ENCODE measurements at regions not wholly inside any gene's neighbourhood (a gene's known extent, or its start where the extent isn't known, plus 50 kb on each side); places are given as distances from the start of the nearest gene placed in this dataset.
A peak's percentile ranks its signal among the peaks of the same experiment; 100 is the strongest.
"Not testable (repeated sequence)": the region's sequence is repeated elsewhere in the genome, so short reads cannot be mapped to it uniquely, and the experiment has no call there.

- Histone ChIP-seq H3K4me3 (ENCODE audit: low read depth in 1 of 3, low read length in 3 of 3) (no peak overlapping the region), H3K36me3 (ENCODE audit: control insufficient read depth in 3 of 3, insufficient read depth in 2 of 3, low read depth in 1 of 3, low read length in 3 of 3) (no peaks in the 10 kb centered on the region), H3K27me3 (ENCODE audit: control insufficient read depth in 3 of 3, insufficient read depth in 3 of 3, low read length in 3 of 3) (no peaks in the 10 kb centered on the region), H3K9me3 (ENCODE audit: control insufficient read depth in 2 of 2, insufficient read depth in 1 of 2, low read depth in 1 of 2, low read length in 1 of 2) (no peaks in the 10 kb centered on the region), H3K4me1 (ENCODE audit: control insufficient read depth in 3 of 3, insufficient read depth in 2 of 3, low read depth in 1 of 3, low read length in 2 of 3) (no peaks in the 10 kb centered on the region), H3K27ac (ENCODE audit: low read depth in 1 of 3, low read length in 2 of 3) (no peak overlapping the region)
- peak; percentile 5 for FAIRE-seq
- DNase-seq = no peak
Observed at GRCh38 chr6:84569882-84570281, 194.5 kb downstream of the TBX18 start.

GRCh38 chr6:84568971-84569370 lies 195.4 kb downstream of the TBX18 start:
- Histone ChIP-seq H3K4me3 (ENCODE audit: low read depth in 1 of 3, low read length in 3 of 3) (no peak overlapping the region), H3K4me1 (ENCODE audit: control insufficient read depth in 3 of 3, insufficient read depth in 2 of 3, low read depth in 1 of 3, low read length in 2 of 3) (no peaks in the 10 kb centered on the region), H3K27ac (ENCODE audit: low read depth in 1 of 3, low read length in 2 of 3) (no peak overlapping the region), H3K27me3 (ENCODE audit: control insufficient read depth in 3 of 3, insufficient read depth in 3 of 3, low read length in 3 of 3) (no peaks in the 10 kb centered on the region), H3K9me3 (ENCODE audit: control insufficient read depth in 2 of 2, insufficient read depth in 1 of 2, low read depth in 1 of 2, low read length in 1 of 2) (no peaks in the 10 kb centered on the region), H3K36me3 (ENCODE audit: control insufficient read depth in 3 of 3, insufficient read depth in 2 of 3, low read depth in 1 of 3, low read length in 3 of 3) (no peaks in the 10 kb centered on the region)
- DNase-seq (no peak), FAIRE-seq (no peak)

GRCh38 chr6:84565718-84566117 lies 198.7 kb downstream of the TBX18 start:
- DNase-seq; H3K36me3 ChIP-seq (ENCODE audit: control insufficient read depth in 3 of 3, insufficient read depth in 2 of 3, low read depth in 1 of 3, low read length in 3 of 3); H3K4me3 ChIP-seq (ENCODE audit: low read depth in 1 of 3, low read length in 3 of 3); H3K27me3 ChIP-seq (ENCODE audit: control insufficient read depth in 3 of 3, insufficient read depth in 3 of 3, low read length in 3 of 3); H3K4me1 ChIP-seq (ENCODE audit: control insufficient read depth in 3 of 3, insufficient read depth in 2 of 3, low read depth in 1 of 3, low read length in 2 of 3); H3K27ac ChIP-seq (ENCODE audit: low read depth in 1 of 3, low read length in 2 of 3); FAIRE-seq; H3K9me3 ChIP-seq (ENCODE audit: control insufficient read depth in 2 of 2, insufficient read depth in 1 of 2, low read depth in 1 of 2, low read length in 1 of 2): not testable (repeated sequence)
- WGBS, 3 donors = 88 to 94% (median 92%) methylated on average over 6 of the region's 6 CpGs

- 70 to 77% (median 75%) methylated on average over 9 of the region's 9 CpGs for WGBS, 3 donors
- Histone ChIP-seq H3K27me3 (ENCODE audit: control insufficient read depth in 3 of 3, insufficient read depth in 3 of 3, low read length in 3 of 3) (no peaks in the 10 kb centered on the region), H3K9me3 (ENCODE audit: control insufficient read depth in 2 of 2, insufficient read depth in 1 of 2, low read depth in 1 of 2, low read length in 1 of 2) (no peaks in the 10 kb centered on the region), H3K36me3 (ENCODE audit: control insufficient read depth in 3 of 3, insufficient read depth in 2 of 3, low read depth in 1 of 3, low read length in 3 of 3) (no peaks in the 10 kb centered on the region), H3K27ac (ENCODE audit: low read depth in 1 of 3, low read length in 2 of 3) (no peak overlapping the region), H3K4me1 (ENCODE audit: control insufficient read depth in 3 of 3, insufficient read depth in 2 of 3, low read depth in 1 of 3, low read length in 2 of 3) (no peaks in the 10 kb centered on the region), H3K4me3 (ENCODE audit: low read depth in 1 of 3, low read length in 3 of 3) (no peak overlapping the region)
- FAIRE-seq = no peak
- DNase-seq = no peak
Observed at GRCh38 chr6:84560436-84561390, 203.7 kb downstream of the TBX18 start.

- Histone ChIP-seq H3K27ac (ENCODE audit: low read depth in 1 of 3, low read length in 2 of 3) (no peak overlapping the region), H3K27me3 (ENCODE audit: control insufficient read depth in 3 of 3, insufficient read depth in 3 of 3, low read length in 3 of 3) (no peaks in the 10 kb centered on the region), H3K9me3 (ENCODE audit: control insufficient read depth in 2 of 2, insufficient read depth in 1 of 2, low read depth in 1 of 2, low read length in 1 of 2) (no peaks in the 10 kb centered on the region), H3K36me3 (ENCODE audit: control insufficient read depth in 3 of 3, insufficient read depth in 2 of 3, low read depth in 1 of 3, low read length in 3 of 3) (no peaks in the 10 kb centered on the region), H3K4me3 (ENCODE audit: low read depth in 1 of 3, low read length in 3 of 3) (no peak overlapping the region), H3K4me1 (ENCODE audit: control insufficient read depth in 3 of 3, insufficient read depth in 2 of 3, low read depth in 1 of 3, low read length in 2 of 3) (no peaks in the 10 kb centered on the region)
- no peak for DNase-seq
- FAIRE-seq = no peak
- 45 to 55% (median 49%) methylated on average over 4 of the region's 4 CpGs for WGBS, 3 donors
Observed at GRCh38 chr6:84556541-84557335, 207.7 kb downstream of the TBX18 start.

- no peak overlapping the region for H3K4me3 ChIP-seq (ENCODE audit: low read depth in 1 of 3, low read length in 3 of 3)
- no peak for DNase-seq
Observed at GRCh38 chr6:84554706-84555105, 209.7 kb downstream of the TBX18 start.

GRCh38 chr6:84554074-84554473 lies 210.3 kb downstream of the TBX18 start:
- H3K36me3 ChIP-seq (ENCODE audit: control insufficient read depth in 3 of 3, insufficient read depth in 2 of 3, low read depth in 1 of 3, low read length in 3 of 3) = no peaks in the 10 kb centered on the region
- FAIRE-seq (no peak), DNase-seq (no peak)
- no peak overlapping the region for H3K4me3 ChIP-seq (ENCODE audit: low read depth in 1 of 3, low read length in 3 of 3)
- no peaks in the 10 kb centered on the region for H3K9me3 ChIP-seq (ENCODE audit: control insufficient read depth in 2 of 2, insufficient read depth in 1 of 2, low read depth in 1 of 2, low read length in 1 of 2)
- no peak overlapping the region for H3K27ac ChIP-seq (ENCODE audit: low read depth in 1 of 3, low read length in 2 of 3)
- H3K27me3 ChIP-seq (ENCODE audit: control insufficient read depth in 3 of 3, insufficient read depth in 3 of 3, low read length in 3 of 3) = no peaks in the 10 kb centered on the region
- no peaks in the 10 kb centered on the region for H3K4me1 ChIP-seq (ENCODE audit: control insufficient read depth in 3 of 3, insufficient read depth in 2 of 3, low read depth in 1 of 3, low read length in 2 of 3)

More at GRCh38 chr6:84554706-84555105, 209.7 kb downstream of the TBX18 start:
- no peak for FAIRE-seq
- Histone ChIP-seq H3K9me3 (ENCODE audit: control insufficient read depth in 2 of 2, insufficient read depth in 1 of 2, low read depth in 1 of 2, low read length in 1 of 2) (no peaks in the 10 kb centered on the region), H3K27ac (ENCODE audit: low read depth in 1 of 3, low read length in 2 of 3) (no peak overlapping the region), H3K27me3 (ENCODE audit: control insufficient read depth in 3 of 3, insufficient read depth in 3 of 3, low read length in 3 of 3) (no peaks in the 10 kb centered on the region), H3K36me3 (ENCODE audit: control insufficient read depth in 3 of 3, insufficient read depth in 2 of 3, low read depth in 1 of 3, low read length in 3 of 3) (no peaks in the 10 kb centered on the region), H3K4me1 (ENCODE audit: control insufficient read depth in 3 of 3, insufficient read depth in 2 of 3, low read depth in 1 of 3, low read length in 2 of 3) (no peaks in the 10 kb centered on the region)
- 77 to 84% (median 82%) methylated on average over 4 of the region's 4 CpGs for WGBS, 3 donors

GRCh38 chr6:84553527-84553926 lies 210.9 kb downstream of the TBX18 start:
- no peak overlapping the region for H3K27ac ChIP-seq (ENCODE audit: low read depth in 1 of 3, low read length in 2 of 3)
- 11 to 36% (median 16%) methylated on average over 1 of the region's 1 CpG for WGBS, 3 donors
- FAIRE-seq (no peak), DNase-seq (no peak)
- no peaks in the 10 kb centered on the region for H3K36me3 ChIP-seq (ENCODE audit: control insufficient read depth in 3 of 3, insufficient read depth in 2 of 3, low read depth in 1 of 3, low read length in 3 of 3)
- H3K4me3 ChIP-seq (ENCODE audit: low read depth in 1 of 3, low read length in 3 of 3) = no peak overlapping the region
- no peaks in the 10 kb centered on the region for H3K27me3 ChIP-seq (ENCODE audit: control insufficient read depth in 3 of 3, insufficient read depth in 3 of 3, low read length in 3 of 3)
- no peaks in the 10 kb centered on the region for H3K4me1 ChIP-seq (ENCODE audit: control insufficient read depth in 3 of 3, insufficient read depth in 2 of 3, low read depth in 1 of 3, low read length in 2 of 3)
- H3K9me3 ChIP-seq (ENCODE audit: control insufficient read depth in 2 of 2, insufficient read depth in 1 of 2, low read depth in 1 of 2, low read length in 1 of 2) = no peaks in the 10 kb centered on the region
